Activated CD4-positive, alpha-beta T cell treated with anti-CD3 and anti-CD28 coated beads, Interleukin-2, amount 50 U/mL, for 48 hours (primary cell): ENCODE measurements at regions not wholly inside any gene's neighbourhood (a gene's known extent, or its start where the extent isn't known, plus 50 kb on each side); places are given as distances from the start of the nearest gene placed in this dataset.
"Not testable (repeated sequence)": the region's sequence is repeated elsewhere in the genome, so short reads cannot be mapped to it uniquely, and the experiment has no call there.

Experiments
- DNase-seq, 2 experiments: peaks; one replicate each; pipeline ENCODE4 v3.0.0-alpha.2; 2020

GRCh38 chr11:16605894-16606783, 132.3 kb upstream of the C11orf58 start:
- DNase-seq, result peak; percentile 90 to 91

- DNase-seq, result no peak
These were observed 133.0 kb upstream of the C11orf58 start for GRCh38 chr11:16605389-16605893.

- peak in 1 of 2 experiments; percentile 24 for DNase-seq
These were observed 133.6 kb upstream of the C11orf58 start for GRCh38 chr11:16604794-16605388.

- no peak for DNase-seq
These were observed 134.3 kb upstream of the C11orf58 start for GRCh38 chr11:16603890-16604793.

- no peak for DNase-seq
These were observed 135.2 kb upstream of the C11orf58 start for GRCh38 chr11:16603245-16603644.

DNA sequence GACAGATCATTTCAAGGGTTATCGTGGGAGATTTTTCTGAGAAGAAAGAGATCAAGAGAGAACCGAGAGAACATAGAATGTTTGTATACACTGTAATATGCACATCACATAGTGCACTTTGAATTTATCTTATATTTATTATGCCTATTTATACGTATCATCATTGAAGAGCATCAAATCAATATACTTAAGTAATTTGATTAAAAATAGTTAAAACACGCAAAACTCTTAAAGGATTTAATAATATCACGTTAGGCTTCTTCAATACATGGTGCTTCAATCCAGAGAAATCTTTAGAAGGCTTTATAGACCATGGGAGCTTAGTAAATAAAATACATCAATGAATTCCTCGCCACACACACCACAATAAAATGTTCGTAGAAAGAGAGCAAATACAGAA, 139.5 kb upstream of the C11orf58 start:
- no peak for DNase-seq

DNA sequence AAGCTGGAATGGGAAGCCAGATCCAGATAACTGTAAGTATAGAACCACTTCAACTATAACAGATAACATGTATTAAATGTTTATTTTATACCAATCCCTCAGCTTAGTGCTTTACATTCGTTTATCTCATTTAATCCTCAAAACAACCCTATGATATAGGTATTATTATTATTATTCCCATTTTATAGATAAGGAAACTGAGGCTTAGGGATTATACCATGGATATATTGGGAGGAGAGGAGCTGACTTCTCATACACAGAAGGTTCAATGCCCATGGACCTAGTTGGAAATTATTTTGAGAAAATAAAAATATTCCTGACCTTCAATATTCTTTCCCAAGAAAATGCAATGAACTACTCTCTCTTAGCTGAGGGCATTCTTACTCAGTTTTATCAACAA, 140.4 kb upstream of the C11orf58 start:
- DNase-seq, result no peak

DNA sequence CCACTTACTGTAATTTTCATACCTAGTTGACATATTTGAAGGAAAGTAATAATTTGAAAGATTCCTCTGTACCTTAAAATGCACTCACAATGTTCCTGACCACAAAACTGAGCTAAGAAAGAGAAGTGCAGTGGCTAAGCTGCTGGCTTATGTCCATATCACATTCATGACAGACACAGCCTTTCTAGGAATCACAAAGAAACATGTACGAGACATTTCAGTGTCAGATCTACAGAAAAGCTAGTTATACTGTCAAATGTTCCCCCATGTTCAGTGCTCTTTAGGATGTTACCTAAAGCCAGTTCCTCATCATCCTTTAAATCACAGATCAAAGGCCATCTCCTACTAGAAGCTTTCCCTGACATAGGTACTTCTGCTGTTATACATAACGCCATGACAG, 142.2 kb upstream of the C11orf58 start:
- DNase-seq, result no peak

DNA sequence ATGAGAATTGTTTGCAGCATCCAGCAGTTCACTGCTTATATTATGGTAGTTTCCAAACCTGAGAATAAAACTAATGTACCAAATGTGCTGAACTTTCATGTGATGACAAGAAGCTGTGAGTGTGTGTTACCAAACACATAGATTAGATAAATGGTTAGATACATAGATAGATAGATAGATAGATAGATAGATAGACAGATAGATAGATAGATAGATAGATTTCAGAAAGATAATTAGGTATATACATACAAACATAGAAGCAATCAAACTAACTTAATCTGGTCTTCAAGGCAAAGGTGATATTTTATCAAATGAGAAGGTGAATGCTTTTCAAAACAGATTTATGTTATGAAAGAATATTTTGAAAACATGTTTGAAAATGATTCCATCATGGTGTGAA, 147.3 kb upstream of the C11orf58 start:
- no peak for DNase-seq

DNA sequence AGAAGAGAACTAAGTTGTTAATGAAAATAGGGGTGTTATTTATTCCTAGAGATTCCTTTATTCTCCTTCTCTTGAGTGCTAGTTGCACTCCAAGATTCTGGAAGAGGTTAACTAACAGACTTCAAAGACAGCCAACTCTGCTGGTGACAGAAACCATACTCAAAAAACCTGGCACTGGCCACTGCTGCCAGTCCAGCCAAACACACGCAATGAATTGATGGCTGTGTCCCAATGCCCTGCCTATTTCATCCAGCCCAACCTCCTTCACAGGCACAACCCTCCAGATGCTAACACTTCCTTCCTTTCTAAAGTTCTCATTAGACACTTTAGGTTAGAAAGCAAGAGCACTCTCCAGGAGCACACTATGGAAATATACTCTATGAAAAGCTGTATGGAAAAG, 150.8 kb upstream of the C11orf58 start:
- DNase-seq, result no peak

DNA sequence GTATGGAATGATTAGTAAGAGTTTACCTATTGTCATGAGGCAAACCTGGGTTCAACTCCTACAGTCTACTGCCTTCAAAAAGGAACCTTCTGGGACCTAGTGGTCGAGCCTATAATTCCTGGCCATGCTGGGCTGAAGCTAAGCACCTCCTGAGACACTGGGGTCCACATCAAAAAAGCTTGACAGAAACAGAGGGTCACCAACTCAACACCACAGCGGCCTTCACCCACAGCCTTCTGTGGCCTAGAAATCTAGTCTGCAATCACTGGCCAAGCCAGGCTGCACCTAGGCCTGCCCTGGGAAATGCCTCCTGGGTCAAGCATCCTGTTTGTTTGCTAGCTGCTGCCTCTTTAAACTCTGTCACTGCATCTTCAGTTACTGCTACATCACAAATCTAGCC, 153.9 kb upstream of the C11orf58 start:
- no peak for DNase-seq

DNA sequence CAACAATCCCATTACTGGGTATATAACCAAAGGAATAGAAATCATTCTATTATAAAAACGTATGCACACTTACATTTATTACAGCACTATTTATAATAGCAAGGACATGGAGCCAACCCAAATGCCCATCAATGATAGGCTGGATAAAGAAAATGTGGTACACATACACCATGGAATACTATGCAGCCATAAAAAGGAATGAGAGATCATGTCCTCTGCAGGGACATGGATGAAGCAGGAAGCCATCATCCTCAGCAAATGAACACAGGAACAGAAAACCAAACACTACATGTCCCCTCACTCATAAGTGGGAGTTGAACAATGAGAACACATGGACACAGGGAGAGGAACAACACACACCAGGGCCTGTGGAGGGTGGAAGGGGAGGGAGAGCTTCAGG, 157.4 kb upstream of the C11orf58 start:
- not testable (repeated sequence) for DNase-seq

DNA sequence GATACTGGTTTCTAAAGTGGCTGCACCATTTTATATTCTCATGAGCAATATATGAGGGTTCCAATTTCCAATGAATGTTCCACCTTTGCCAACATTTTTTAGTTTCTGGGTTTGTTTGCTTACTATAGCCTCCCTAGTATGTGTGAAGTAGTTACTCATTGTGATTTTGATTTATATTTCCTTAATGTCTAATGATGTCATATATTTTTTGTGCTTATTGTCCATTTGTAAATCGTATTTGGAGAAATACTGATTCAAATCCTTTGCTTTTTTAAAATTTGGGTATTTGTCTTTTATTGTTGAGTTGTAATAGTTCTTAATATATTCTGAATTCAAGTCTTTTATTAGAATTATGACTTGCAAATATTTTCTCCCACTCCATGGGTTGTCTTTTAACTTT, 161.0 kb upstream of the C11orf58 start:
- no peak for DNase-seq

DNA sequence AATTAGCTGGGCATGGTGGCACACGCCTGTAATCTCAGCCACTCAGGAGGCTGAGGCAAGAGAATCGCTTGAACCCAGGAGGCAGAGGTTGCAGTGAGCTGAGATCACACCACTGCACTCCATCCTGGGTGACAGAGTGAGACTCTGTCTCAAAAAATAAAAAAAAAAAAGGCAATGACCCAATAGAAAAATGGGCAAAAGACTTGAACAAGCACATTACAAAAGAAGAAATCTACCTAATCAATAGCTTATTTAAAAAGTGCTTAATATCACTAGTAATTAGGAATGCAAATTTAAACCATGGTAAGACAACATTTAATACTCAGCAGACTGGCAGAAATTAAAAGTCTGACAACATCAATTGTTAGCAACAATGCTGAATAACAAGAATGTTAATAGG, 163.6 kb upstream of the C11orf58 start:
- DNase-seq, result not testable (repeated sequence)

DNA sequence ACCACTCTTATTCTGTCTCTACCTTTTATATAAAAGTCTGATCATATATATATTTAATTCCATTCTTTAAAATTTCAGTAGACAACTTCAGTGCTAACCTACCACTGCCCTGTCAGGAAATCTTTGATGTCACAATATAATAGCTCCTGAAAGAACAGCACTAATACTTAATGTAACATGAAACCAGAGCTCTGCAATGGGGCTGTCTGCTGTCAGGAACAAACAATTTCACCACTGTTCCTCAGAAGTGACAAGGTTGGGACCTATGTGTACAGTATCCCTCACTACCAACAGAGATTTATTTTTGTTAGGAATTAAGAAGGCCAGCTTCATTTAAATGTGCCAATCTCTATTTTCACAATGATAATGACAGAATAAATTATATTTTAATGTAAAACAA, 165.5 kb upstream of the C11orf58 start:
- no peak for DNase-seq

GRCh38 chr11:16561150-16561549, 177.3 kb upstream of the C11orf58 start:
- DNase-seq, result no peak

- no peak for DNase-seq
These were observed 180.0 kb upstream of the C11orf58 start for GRCh38 chr11:16558494-16558893.

DNA sequence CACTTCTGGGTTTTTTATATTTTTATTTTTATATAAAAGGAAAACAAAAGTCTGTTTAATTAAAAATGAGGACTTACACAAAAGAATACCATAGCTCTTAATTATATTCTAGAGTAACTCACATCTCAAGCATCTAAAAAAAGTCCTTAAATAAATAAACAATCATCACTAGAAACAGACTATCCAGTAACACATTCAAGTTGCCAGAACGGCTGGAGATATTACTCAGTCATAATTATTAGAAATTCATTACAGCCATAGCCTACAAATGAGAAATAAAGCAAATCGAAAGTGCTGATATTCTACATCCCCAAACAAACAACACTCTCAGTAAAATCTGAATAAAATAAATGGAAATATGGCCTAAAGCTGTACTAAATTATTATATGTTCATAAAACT, 182.5 kb upstream of the C11orf58 start:
- DNase-seq, result no peak

- no peak for DNase-seq
These were observed 184.1 kb upstream of the C11orf58 start for GRCh38 chr11:16554361-16554760.

- DNase-seq, result no peak
These were observed 190.6 kb upstream of the C11orf58 start for GRCh38 chr11:16547879-16548278.

DNA sequence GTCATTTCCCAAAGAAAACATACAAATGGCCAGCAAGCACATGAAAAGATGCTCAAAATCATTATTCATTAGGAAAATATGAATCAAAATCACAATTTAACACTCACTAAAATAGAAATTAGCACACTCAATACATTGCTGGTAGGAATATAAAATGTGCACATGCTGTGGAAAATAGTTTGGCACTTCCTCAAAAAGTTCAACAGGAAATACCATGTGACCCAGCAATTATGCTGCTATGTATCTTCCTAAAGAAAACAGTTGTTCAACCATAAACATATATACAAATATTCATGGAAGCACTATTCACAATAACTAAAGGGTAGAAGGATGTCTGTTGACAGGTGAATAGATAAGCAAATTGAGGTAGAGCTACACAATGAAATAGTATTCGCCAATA, 187.3 kb upstream of the SOX6 start:
- no peak for DNase-seq

DNA sequence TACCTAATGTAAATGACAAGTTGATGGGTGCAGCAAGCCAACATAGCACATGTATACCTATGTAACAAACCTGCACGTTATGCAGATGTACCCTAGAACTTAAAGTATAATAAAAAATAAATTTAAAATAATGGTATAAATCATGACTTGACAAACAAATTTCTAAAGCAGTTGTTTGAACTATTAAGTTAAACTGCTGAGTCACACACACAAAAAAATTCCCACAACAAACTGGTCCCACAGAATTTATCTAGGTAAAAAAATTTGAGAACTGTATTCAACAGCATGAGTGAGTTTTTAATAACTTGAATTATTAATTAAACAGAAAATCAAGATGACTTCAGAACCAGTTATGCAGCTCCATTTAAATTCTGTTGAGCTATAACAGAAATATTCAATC, 186.0 kb upstream of the SOX6 start:
- DNase-seq, result no peak

DNA sequence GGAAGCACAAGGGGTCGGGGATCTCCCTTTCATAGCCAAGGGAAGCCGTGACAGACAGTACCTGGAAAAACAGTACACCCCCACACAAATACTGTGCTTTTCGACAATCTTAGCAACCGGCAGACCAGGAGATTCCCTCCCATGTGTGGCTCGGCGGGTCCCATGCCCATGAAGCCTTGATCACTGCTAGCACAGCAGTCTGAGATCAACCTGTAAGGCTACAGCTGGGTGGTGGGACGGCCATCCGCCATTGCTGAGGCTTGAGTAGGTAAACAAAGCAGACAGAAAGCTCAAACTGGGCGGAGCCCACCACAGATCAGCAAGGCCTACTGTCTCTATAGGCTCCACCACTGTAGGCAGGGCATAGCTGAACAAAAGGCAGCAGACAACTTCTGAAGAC, 180.2 kb upstream of the SOX6 start:
- DNase-seq, result no peak
